Right lobe of liver (tissue), 4 donors: ENCODE measurements at regions not wholly inside any gene's neighbourhood (a gene's known extent, or its start where the extent isn't known, plus 50 kb on each side); places are given as distances from the start of the nearest gene placed in this dataset.

Experiments used
- CTCF ChIP-seq, 4 donors: fragments of 200-600 bp in 3 of 4; fragments of 450-650 bp in 1 of 4; IDR thresholded peaks; one replicate each; pipeline versions ENCODE4 v1.5.1 to v1.8.0; 2016 to 2022; ENCODE audit warnings: antibody characterized with exemption in 4 of 4, mild to moderate bottlenecking in 2 of 4
- POLR2A ChIP-seq: fragments of 450-650 bp; IDR thresholded peaks from one replicate; pipeline ENCODE4 v1.6.1; 2017; ENCODE audit warnings: antibody characterized with exemption, mild to moderate bottlenecking
- donor health status: DM: no; HTN: no; CAD: no.
- donor health status: DM: no; HTN: no; CAD: no.
- donor health status: DM: no; HTN: yes; CAD: no.

GRCh38 chr14:41022932-41023331 is 583.7 kb upstream of the LRFN5 start:
- TF ChIP-seq CTCF (IDR thresholded peaks at IDR 0.05) (no peak), POLR2A (no peak)
